ENCODE measurements at regions not wholly inside any gene's neighbourhood (a gene's known extent, or its start where the extent isn't known, plus 50 kb on each side); places are given as distances from the start of the nearest gene placed in this dataset.

- in situ Hi-C loops (cut with HindIII; ENCODE audit: low pct_unique_long_range_greater_than_20kb, low sequenced_read_pairs), result no loop called here
- DNase-seq (ENCODE audit: low read depth, low spot score), result no peak
Measured at GRCh38 chr15:62874064-62874463, 168.5 kb upstream of the TPM1 start.

GRCh38 chr15:62874959-62875625 lies 167.5 kb upstream of the TPM1 start:
- in situ Hi-C loops (cut with HindIII; ENCODE audit: low pct_unique_long_range_greater_than_20kb, low sequenced_read_pairs), result no loop called here
- no peak for DNase-seq (ENCODE audit: low read depth, low spot score)

- DNase-seq (ENCODE audit: low read depth, low spot score), result no peak
- in situ Hi-C loops (cut with HindIII; ENCODE audit: low pct_unique_long_range_greater_than_20kb, low sequenced_read_pairs), result no loop called here
Measured at GRCh38 chr15:62875626-62876021, 166.9 kb upstream of the TPM1 start.

GRCh38 chr15:62877276-62877857 lies 165.2 kb upstream of the TPM1 start:
- no peak for DNase-seq (ENCODE audit: low read depth, low spot score)
- in situ Hi-C loops (cut with HindIII; ENCODE audit: low pct_unique_long_range_greater_than_20kb, low sequenced_read_pairs), result no loop called here

GRCh38 chr15:62878070-62878469 lies 164.5 kb upstream of the TPM1 start:
- in situ Hi-C loops (cut with HindIII; ENCODE audit: low pct_unique_long_range_greater_than_20kb, low sequenced_read_pairs), result no loop called here
- DNase-seq (ENCODE audit: low read depth, low spot score), result no peak

- in situ Hi-C loops (cut with HindIII; ENCODE audit: low pct_unique_long_range_greater_than_20kb, low sequenced_read_pairs), result no loop called here
- no peak for DNase-seq (ENCODE audit: low read depth, low spot score)
Measured at GRCh38 chr15:62879770-62880169, 162.8 kb upstream of the TPM1 start.

GRCh38 chr15:62880278-62880677 lies 162.3 kb upstream of the TPM1 start:
- in situ Hi-C loops (cut with HindIII; ENCODE audit: low pct_unique_long_range_greater_than_20kb, low sequenced_read_pairs), result no loop called here
- no peak for DNase-seq (ENCODE audit: low read depth, low spot score)

GRCh38 chr15:62881056-62881455 lies 161.5 kb upstream of the TPM1 start:
- DNase-seq (ENCODE audit: low read depth, low spot score), result no peak
- in situ Hi-C loops (cut with HindIII; ENCODE audit: low pct_unique_long_range_greater_than_20kb, low sequenced_read_pairs), result no loop called here

- DNase-seq (ENCODE audit: low read depth, low spot score), result no peak
- in situ Hi-C loops (cut with HindIII; ENCODE audit: low pct_unique_long_range_greater_than_20kb, low sequenced_read_pairs), result no loop called here
Measured at GRCh38 chr15:62883938-62884479, 158.5 kb upstream of the TPM1 start.

- peak; percentile 73 for DNase-seq (ENCODE audit: low read depth, low spot score)
- in situ Hi-C loops (cut with HindIII; ENCODE audit: low pct_unique_long_range_greater_than_20kb, low sequenced_read_pairs), result no loop called here
Measured at GRCh38 chr15:62886431-62887071, 156.0 kb upstream of the TPM1 start.

- in situ Hi-C loops (cut with HindIII; ENCODE audit: low pct_unique_long_range_greater_than_20kb, low sequenced_read_pairs), result no loop called here
- no peak for DNase-seq (ENCODE audit: low read depth, low spot score)
Measured at GRCh38 chr15:62887113-62887570, 155.4 kb upstream of the TPM1 start.

GRCh38 chr15:62888623-62889022 lies 153.9 kb upstream of the TPM1 start:
- no peak for DNase-seq (ENCODE audit: low read depth, low spot score)
- in situ Hi-C loops (cut with HindIII; ENCODE audit: low pct_unique_long_range_greater_than_20kb, low sequenced_read_pairs), result no loop called here

- in situ Hi-C loops (cut with HindIII; ENCODE audit: low pct_unique_long_range_greater_than_20kb, low sequenced_read_pairs), result no loop called here
- no peak for DNase-seq (ENCODE audit: low read depth, low spot score)
Measured at GRCh38 chr15:62889141-62889661, 153.3 kb upstream of the TPM1 start.

- in situ Hi-C loops (cut with HindIII; ENCODE audit: low pct_unique_long_range_greater_than_20kb, low sequenced_read_pairs), result no loop called here
- DNase-seq (ENCODE audit: low read depth, low spot score), result no peak
Measured at GRCh38 chr15:62889734-62890505, 152.6 kb upstream of the TPM1 start.

- no peak for DNase-seq (ENCODE audit: low read depth, low spot score)
- in situ Hi-C loops (cut with HindIII; ENCODE audit: low pct_unique_long_range_greater_than_20kb, low sequenced_read_pairs), result no loop called here
Measured at GRCh38 chr15:62894322-62895085, 148.0 kb upstream of the TPM1 start.

GRCh38 chr15:62895139-62895866 lies 147.2 kb upstream of the TPM1 start:
- in situ Hi-C loops (cut with HindIII; ENCODE audit: low pct_unique_long_range_greater_than_20kb, low sequenced_read_pairs), result no loop called here

GRCh38 chr15:62895905-62896316 lies 146.6 kb upstream of the TPM1 start:
- no peak for DNase-seq (ENCODE audit: low read depth, low spot score)
- in situ Hi-C loops (cut with HindIII; ENCODE audit: low pct_unique_long_range_greater_than_20kb, low sequenced_read_pairs), result no loop called here

More at GRCh38 chr15:62895139-62895866, 147.2 kb upstream of the TPM1 start:
- DNase-seq (ENCODE audit: low read depth, low spot score), result no peak

All from SK-MEL-5 (cell line).